Gastroesophageal sphincter (tissue), 3 donors: ENCODE measurements at regions not wholly inside any gene's neighbourhood (a gene's known extent, or its start where the extent isn't known, plus 50 kb on each side); places are given as distances from the start of the nearest gene placed in this dataset.
"Not testable (repeated sequence)": the region's sequence is repeated elsewhere in the genome, so short reads cannot be mapped to it uniquely, and the experiment has no call there.

Experiments used
- CTCF ChIP-seq, 4 experiments: fragments of 200-600 bp in 2 of 4; fragments of 450-650 bp in 2 of 4; sonication (generic) in 1 of 4; IDR thresholded peaks; one replicate each; pipeline ENCODE4 v1.5.1; 2017 to 2019; ENCODE audit warnings: antibody characterized with exemption in 4 of 4, mild to moderate bottlenecking in 2 of 4, moderate library complexity in 2 of 4
- POLR2A ChIP-seq, 2 donors: fragments of 450-650 bp; IDR thresholded peaks; one replicate each; pipeline ENCODE4 v1.6.1; 2017; ENCODE audit warnings: antibody characterized with exemption in 2 of 2, mild to moderate bottlenecking in 2 of 2, moderate library complexity in 1 of 2
- POLR2AphosphoS5 ChIP-seq: sonication (generic); formaldehyde crosslinking; IDR thresholded peaks from one replicate; pipeline ENCODE4 v1.6.1; 2017; ENCODE audit warnings: antibody characterized with exemption

- not testable (repeated sequence) for TF ChIP-seq CTCF (IDR thresholded peaks at IDR 0.05); POLR2AphosphoS5; POLR2A (IDR thresholded peaks at IDR 0.05)
Measured at GRCh38 chr7:76774279-76774678, 147.2 kb upstream of the POMZP3 start.
